ENCODE measurements at regions not wholly inside any gene's neighbourhood (a gene's known extent, or its start where the extent isn't known, plus 50 kb on each side); places are given as distances from the start of the nearest gene placed in this dataset.

DNA sequence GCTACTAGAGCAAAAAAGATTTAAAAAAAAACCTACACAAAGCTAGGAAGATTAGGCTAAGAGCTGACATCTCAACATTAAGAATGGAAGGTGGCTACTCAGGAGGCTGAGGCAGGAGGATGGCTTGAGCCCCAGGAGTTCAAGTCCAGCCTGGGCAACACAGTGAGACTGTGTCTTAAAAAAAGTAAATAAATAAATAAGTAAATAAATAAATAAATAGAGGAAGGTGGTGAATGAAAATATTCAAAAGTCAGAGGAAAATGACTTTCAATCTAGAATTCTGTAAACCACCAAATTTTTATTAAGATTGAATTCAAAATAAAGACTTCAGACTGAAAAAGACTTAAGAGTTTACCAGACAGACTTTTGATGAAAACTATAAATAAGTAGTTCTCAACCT is 50.9 kb upstream of the TMPRSS2 start:
- Histone ChIP-seq H3K4me3 (ENCODE audit: low read length) (no peak overlapping the region), H3K9me3 (ENCODE audit: control insufficient read depth, low read length) (no peaks in the 10 kb centered on the region), H3K36me3 (ENCODE audit: control insufficient read depth, insufficient read depth, low read length, severe bottlenecking) (no peaks in the 10 kb centered on the region), H3K4me1 (ENCODE audit: control insufficient read depth, insufficient read depth, low read length) (peaks cover 33% of the 10 kb centered on the region), H3K27me3 (replicated peaks; ENCODE audit: control insufficient read depth, insufficient read depth, low read length) (peaks cover 8% of the 10 kb centered on the region), H3K9ac (ENCODE audit: low read length) (no peak overlapping the region)
- DNase-seq (ENCODE audit: low read depth): no peak

- peaks cover 8% of the 10 kb centered on the region for H3K27me3 ChIP-seq (replicated peaks; ENCODE audit: control insufficient read depth, insufficient read depth, low read length)
- H3K4me1 ChIP-seq (ENCODE audit: control insufficient read depth, insufficient read depth, low read length): peaks cover 33% of the 10 kb centered on the region
- H3K9me3 ChIP-seq (ENCODE audit: control insufficient read depth, low read length): no peaks in the 10 kb centered on the region
- H3K4me3 ChIP-seq (ENCODE audit: low read length): no peak overlapping the region
- DNase-seq (ENCODE audit: low read depth): no peak
- H3K9ac ChIP-seq (ENCODE audit: low read length): no peak overlapping the region
- no peaks in the 10 kb centered on the region for H3K36me3 ChIP-seq (ENCODE audit: control insufficient read depth, insufficient read depth, low read length, severe bottlenecking)
These were observed 49.9 kb upstream of the TMPRSS2 start for GRCh38 chr21:41557884-41558283.
